ENCODE measurements at regions not wholly inside any gene's neighbourhood (a gene's known extent, or its start where the extent isn't known, plus 50 kb on each side); places are given as distances from the start of the nearest gene placed in this dataset.

- Mint-ChIP-seq H3K4me1 (no peaks in the 10 kb centered on the region), H3K4me3 (no peak overlapping the region), H3K36me3 (no peaks in the 10 kb centered on the region), H3K27ac (no peak overlapping the region), H3K27me3 (peaks cover 0 to 3% (median 0%) of the 10 kb centered on the region in 3 donors), H3K9me3 (peaks cover 0 to 2% (median 0%) of the 10 kb centered on the region in 7 donors)
- ATAC-seq (ENCODE audit: low read depth in 2 of 2) (no peak), DNase-seq (no peak)
These were observed 689.7 kb downstream of the EPM2A start for GRCh38 chr6:145045582-145045981.

GRCh38 chr6:145047891-145048290 is 687.4 kb downstream of the EPM2A start:
- no peaks in the 10 kb centered on the region for H3K9me3 Mint-ChIP-seq

GRCh38 chr6:145051661-145052060 is 683.7 kb downstream of the EPM2A start:
- ATAC-seq (ENCODE audit: low read depth in 2 of 2) (no peak), DNase-seq (no peak)
- Mint-ChIP-seq H3K36me3 (no peaks in the 10 kb centered on the region), H3K4me1 (no peaks in the 10 kb centered on the region), H3K9me3 (no peaks in the 10 kb centered on the region), H3K27me3 (peaks cover 0 to 3% (median 0%) of the 10 kb centered on the region in 3 donors), H3K27ac (no peak overlapping the region), H3K4me3 (no peak overlapping the region)

More at GRCh38 chr6:145047891-145048290, 687.4 kb downstream of the EPM2A start:
- no peaks in the 10 kb centered on the region for H3K36me3 Mint-ChIP-seq
- ATAC-seq (ENCODE audit: low read depth in 2 of 2) (no peak), DNase-seq (no peak)
- no peak overlapping the region for H3K4me3 Mint-ChIP-seq
- no peaks in the 10 kb centered on the region for H3K4me1 Mint-ChIP-seq
- peaks cover 0 to 3% (median 0%) of the 10 kb centered on the region in 3 donors for H3K27me3 Mint-ChIP-seq
- H3K27ac Mint-ChIP-seq = no peak overlapping the region

GRCh38 chr6:145055567-145055966 is 679.8 kb downstream of the EPM2A start:
- Mint-ChIP-seq H3K27me3 (no peaks in the 10 kb centered on the region), H3K36me3 (no peaks in the 10 kb centered on the region), H3K4me1 (no peaks in the 10 kb centered on the region), H3K9me3 (peaks cover 0 to 4% (median 0%) of the 10 kb centered on the region in 7 donors), H3K4me3 (no peak overlapping the region), H3K27ac (no peak overlapping the region)
- ATAC-seq (ENCODE audit: low read depth in 2 of 2) (no peak), DNase-seq (no peak)

GRCh38 chr6:145060714-145061113 is 674.6 kb downstream of the EPM2A start:
- DNase-seq = no peak
- H3K9me3 Mint-ChIP-seq = peaks cover 0 to 4% (median 0%) of the 10 kb centered on the region in 7 donors
- no peak for ATAC-seq (ENCODE audit: low read depth in 2 of 2)
- no peaks in the 10 kb centered on the region for H3K36me3 Mint-ChIP-seq
- no peak overlapping the region for H3K27ac Mint-ChIP-seq
- H3K27me3 Mint-ChIP-seq = peaks cover 0 to 4% (median 0%) of the 10 kb centered on the region in 3 donors
- H3K4me1 Mint-ChIP-seq = no peaks in the 10 kb centered on the region
- H3K4me3 Mint-ChIP-seq = no peak overlapping the region

GRCh38 chr6:145063091-145063490 is 672.2 kb downstream of the EPM2A start:
- no peaks in the 10 kb centered on the region for H3K4me1 Mint-ChIP-seq
- no peak for ATAC-seq (ENCODE audit: low read depth in 2 of 2)
- H3K27me3 Mint-ChIP-seq = peaks cover 0 to 9% (median 4%) of the 10 kb centered on the region in 3 donors
- peaks cover 0 to 4% (median 0%) of the 10 kb centered on the region in 7 donors for H3K9me3 Mint-ChIP-seq
- no peak overlapping the region for H3K4me3 Mint-ChIP-seq
- DNase-seq = no peak
- no peaks in the 10 kb centered on the region for H3K36me3 Mint-ChIP-seq
- no peak overlapping the region for H3K27ac Mint-ChIP-seq

GRCh38 chr6:145067430-145067829 is 667.9 kb downstream of the EPM2A start:
- H3K4me1 Mint-ChIP-seq = no peaks in the 10 kb centered on the region
- ATAC-seq (ENCODE audit: low read depth in 2 of 2) (no peak), DNase-seq (no peak)
- no peaks in the 10 kb centered on the region for H3K36me3 Mint-ChIP-seq
- H3K9me3 Mint-ChIP-seq = peaks cover 0 to 5% (median 0%) of the 10 kb centered on the region in 7 donors
- H3K4me3 Mint-ChIP-seq = no peak overlapping the region
- H3K27me3 Mint-ChIP-seq = peaks cover 0 to 17% (median 8%) of the 10 kb centered on the region in 3 donors
- H3K27ac Mint-ChIP-seq = no peak overlapping the region

GRCh38 chr6:145068577-145068976 is 666.7 kb downstream of the EPM2A start:
- DNase-seq = no peak
- H3K27me3 Mint-ChIP-seq = peaks cover 0 to 17% (median 8%) of the 10 kb centered on the region in 3 donors
- no peaks in the 10 kb centered on the region for H3K36me3 Mint-ChIP-seq
- ATAC-seq (ENCODE audit: low read depth in 2 of 2) = no peak
- H3K4me3 Mint-ChIP-seq = no peak overlapping the region
- H3K27ac Mint-ChIP-seq = no peak overlapping the region
- peaks cover 0 to 5% (median 0%) of the 10 kb centered on the region in 7 donors for H3K9me3 Mint-ChIP-seq
- no peaks in the 10 kb centered on the region for H3K4me1 Mint-ChIP-seq

GRCh38 chr6:145069966-145070365 is 665.4 kb downstream of the EPM2A start:
- H3K27ac Mint-ChIP-seq = no peak overlapping the region
- no peaks in the 10 kb centered on the region for H3K4me1 Mint-ChIP-seq
- ATAC-seq (ENCODE audit: low read depth in 2 of 2) (no peak), DNase-seq (no peak)
- no peak overlapping the region for H3K4me3 Mint-ChIP-seq
- H3K9me3 Mint-ChIP-seq = peaks cover 0 to 5% (median 0%) of the 10 kb centered on the region in 7 donors
- peaks cover 0 to 17% (median 8%) of the 10 kb centered on the region in 3 donors for H3K27me3 Mint-ChIP-seq
- H3K36me3 Mint-ChIP-seq = no peaks in the 10 kb centered on the region

- ATAC-seq (ENCODE audit: low read depth in 2 of 2) = no peak
- no peaks in the 10 kb centered on the region for H3K36me3 Mint-ChIP-seq
These were observed 664.5 kb downstream of the EPM2A start for GRCh38 chr6:145070791-145071190.

GRCh38 chr6:145071836-145072235 is 663.5 kb downstream of the EPM2A start:
- DNase-seq (no peak), ATAC-seq (ENCODE audit: low read depth in 2 of 2) (no peak)
- no peaks in the 10 kb centered on the region for H3K36me3 Mint-ChIP-seq
- H3K27ac Mint-ChIP-seq = no peak overlapping the region
- H3K9me3 Mint-ChIP-seq = peaks cover 0 to 8% (median 0%) of the 10 kb centered on the region in 7 donors
- H3K4me1 Mint-ChIP-seq = no peaks in the 10 kb centered on the region
- H3K27me3 Mint-ChIP-seq = peaks cover 0 to 11% (median 8%) of the 10 kb centered on the region in 3 donors
- no peak overlapping the region for H3K4me3 Mint-ChIP-seq

More at GRCh38 chr6:145070791-145071190, 664.5 kb downstream of the EPM2A start:
- Mint-ChIP-seq H3K27me3 (peaks cover 0 to 17% (median 11%) of the 10 kb centered on the region in 3 donors), H3K9me3 (peaks cover 0 to 8% (median 0%) of the 10 kb centered on the region in 7 donors), H3K27ac (no peak overlapping the region), H3K4me1 (no peaks in the 10 kb centered on the region), H3K4me3 (no peak overlapping the region)
- DNase-seq = no peak

- H3K36me3 Mint-ChIP-seq = no peaks in the 10 kb centered on the region
- no peak overlapping the region for H3K27ac Mint-ChIP-seq
- peaks cover 0 to 8% (median 0%) of the 10 kb centered on the region in 7 donors for H3K9me3 Mint-ChIP-seq
These were observed 661.5 kb downstream of the EPM2A start for GRCh38 chr6:145073811-145074210.

GRCh38 chr6:145074805-145075204 is 660.5 kb downstream of the EPM2A start:
- Mint-ChIP-seq H3K27ac (no peak overlapping the region), H3K4me3 (no peak overlapping the region)
- no peak for ATAC-seq (ENCODE audit: low read depth in 2 of 2)

More at GRCh38 chr6:145073811-145074210, 661.5 kb downstream of the EPM2A start:
- Mint-ChIP-seq H3K4me3 (no peak overlapping the region), H3K4me1 (no peaks in the 10 kb centered on the region), H3K27me3 (peaks cover 0 to 13% (median 3%) of the 10 kb centered on the region in 3 donors)
- DNase-seq (no peak), ATAC-seq (ENCODE audit: low read depth in 2 of 2) (no peak)

GRCh38 chr6:145075425-145075824 is 659.9 kb downstream of the EPM2A start:
- DNase-seq (no peak), ATAC-seq (ENCODE audit: low read depth in 2 of 2) (no peak)
- peaks cover 0 to 8% (median 0%) of the 10 kb centered on the region in 7 donors for H3K9me3 Mint-ChIP-seq
- H3K4me1 Mint-ChIP-seq = no peaks in the 10 kb centered on the region
- H3K4me3 Mint-ChIP-seq = no peak overlapping the region
- H3K36me3 Mint-ChIP-seq = no peaks in the 10 kb centered on the region
- no peak overlapping the region for H3K27ac Mint-ChIP-seq
- H3K27me3 Mint-ChIP-seq = peaks cover 0 to 12% (median 0%) of the 10 kb centered on the region in 3 donors

More at GRCh38 chr6:145074805-145075204, 660.5 kb downstream of the EPM2A start:
- Mint-ChIP-seq H3K9me3 (peaks cover 0 to 8% (median 0%) of the 10 kb centered on the region in 7 donors), H3K4me1 (no peaks in the 10 kb centered on the region), H3K36me3 (no peaks in the 10 kb centered on the region), H3K27me3 (peaks cover 0 to 12% (median 0%) of the 10 kb centered on the region in 3 donors)
- DNase-seq = no peak
